Stimulated activated CD4-positive, alpha-beta T cell treated with anti-CD3 and anti-CD28 coated beads, TNF-alpha, amount 100 ng/mL, for 48 hours (primary cell): ENCODE measurements at regions not wholly inside any gene's neighbourhood (a gene's known extent, or its start where the extent isn't known, plus 50 kb on each side); places are given as distances from the start of the nearest gene placed in this dataset.

Source experiments
- DNase-seq, 3 donors: peaks; one replicate each; pipeline ENCODE4 v3.0.0-alpha.2; 2020; ENCODE audit warnings: low read depth in 3 of 3

- DNase-seq = no peak
Measured at GRCh38 chr2:181242262-181242661, 214.9 kb upstream of the ITGA4 start.

GRCh38 chr2:181243319-181243718 lies 213.9 kb upstream of the ITGA4 start:
- DNase-seq = no peak

- DNase-seq = no peak
Measured at GRCh38 chr2:181250691-181251090, 206.5 kb upstream of the ITGA4 start.

DNA sequence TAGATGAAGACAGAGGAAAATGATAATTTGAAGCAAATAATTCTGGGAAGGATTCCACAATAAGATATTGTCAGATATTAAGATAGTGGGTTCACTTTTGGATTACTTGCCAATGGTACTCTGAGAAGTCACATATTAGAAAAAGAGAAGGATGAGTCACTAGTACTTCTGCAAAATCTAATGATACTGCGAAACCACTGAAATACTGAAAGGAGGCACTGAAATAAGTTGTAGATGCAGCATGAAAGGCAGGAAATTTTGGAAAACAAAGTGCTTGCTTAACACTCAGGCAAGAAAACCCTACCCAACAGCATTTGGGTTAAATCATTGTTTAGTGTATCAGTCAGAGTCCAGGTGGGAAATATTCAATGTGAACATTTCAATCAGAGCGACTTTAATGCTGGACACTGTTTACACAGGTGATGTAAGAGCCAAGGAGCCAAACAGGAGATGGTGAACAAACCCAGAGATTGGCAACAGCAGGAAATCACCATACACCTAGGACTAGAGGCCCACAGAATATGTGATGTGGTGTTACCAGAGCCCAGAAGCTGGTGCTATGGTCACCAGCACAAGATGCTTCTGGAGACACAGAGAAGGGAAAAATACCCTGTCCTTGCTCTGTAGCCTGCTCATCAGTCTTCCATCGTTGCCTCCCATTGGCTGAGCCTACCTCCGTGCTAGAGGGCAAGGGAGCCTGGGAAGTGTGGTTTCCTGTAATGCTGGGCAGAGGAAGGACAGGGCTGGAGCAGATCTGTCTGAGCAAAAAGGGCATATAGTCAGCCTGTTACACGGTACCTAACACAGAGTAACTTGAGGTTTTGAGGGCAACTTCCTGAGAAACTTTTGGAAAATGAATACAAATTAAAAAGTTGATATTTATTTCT lies 204.7 kb upstream of the ITGA4 start:
- no peak for DNase-seq

GRCh38 chr2:181253438-181253837 lies 203.7 kb upstream of the ITGA4 start:
- no peak for DNase-seq

DNA sequence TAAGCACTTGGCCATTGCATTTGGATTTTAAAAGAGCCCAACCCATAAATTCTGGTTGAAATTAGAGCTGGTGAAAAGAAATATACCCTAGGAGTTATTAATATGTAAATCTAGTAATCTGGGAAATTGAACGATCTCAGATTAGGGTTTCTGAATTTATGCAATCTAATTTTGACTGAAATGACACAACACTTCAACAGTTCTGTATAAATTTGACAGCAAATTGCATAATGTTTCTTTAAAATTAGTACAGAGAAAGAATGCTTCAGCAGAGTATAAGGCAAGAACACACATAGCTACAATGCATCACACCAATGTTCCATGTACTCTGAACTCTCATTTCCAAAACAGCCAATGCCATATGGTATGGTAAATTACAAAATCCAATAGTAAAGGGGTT lies 201.5 kb upstream of the ITGA4 start:
- no peak for DNase-seq

- DNase-seq = no peak
Measured at GRCh38 chr2:181258720-181259119, 198.5 kb upstream of the ITGA4 start.

GRCh38 chr2:181262782-181263181 lies 194.4 kb upstream of the ITGA4 start:
- DNase-seq = no peak

GRCh38 chr2:181264001-181264400 lies 193.2 kb upstream of the ITGA4 start:
- DNase-seq = no peak

DNA sequence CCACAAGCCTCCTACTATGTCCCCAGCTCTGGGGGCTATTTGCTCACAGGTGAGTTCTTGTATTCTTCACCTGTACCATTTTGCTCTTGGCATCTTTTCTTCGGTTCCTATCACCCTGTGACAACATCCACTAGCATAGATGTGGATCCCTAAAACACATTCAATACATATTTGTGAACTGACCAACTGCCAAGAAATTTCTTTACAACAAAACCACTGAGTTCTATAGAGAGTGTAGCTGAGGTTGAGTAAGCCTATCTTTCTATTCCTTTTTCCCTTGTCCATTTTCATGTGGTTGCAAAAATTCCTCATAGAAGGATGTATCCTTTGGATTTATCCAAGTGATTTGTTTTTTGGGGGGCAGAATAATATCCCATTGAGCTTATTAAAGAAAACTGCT lies 192.7 kb upstream of the ITGA4 start:
- no peak for DNase-seq

GRCh38 chr2:181266614-181267013 lies 190.6 kb upstream of the ITGA4 start:
- DNase-seq = no peak

GRCh38 chr2:181268174-181268867 lies 188.9 kb upstream of the ITGA4 start:
- no peak for DNase-seq

DNA sequence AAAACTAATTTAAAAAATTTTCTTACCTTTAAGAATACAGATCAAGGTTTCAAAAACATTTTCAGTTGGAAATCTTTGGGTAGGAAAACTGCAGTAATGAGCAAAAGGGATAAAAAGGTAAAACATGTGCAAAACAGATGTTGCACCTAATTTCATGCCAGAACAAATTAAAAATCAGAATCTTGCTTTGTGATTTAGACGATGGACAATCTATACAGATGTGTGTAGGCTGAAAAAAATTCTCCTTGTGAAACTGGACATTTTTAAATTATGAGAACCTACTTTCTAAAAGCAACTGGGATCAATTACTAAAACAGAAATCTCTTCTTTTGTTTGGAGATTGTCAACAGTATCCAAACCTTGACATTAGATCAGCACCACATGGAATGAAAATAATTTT lies 183.2 kb upstream of the ITGA4 start:
- no peak for DNase-seq

GRCh38 chr2:181275643-181276070 lies 181.5 kb upstream of the ITGA4 start:
- DNase-seq = no peak

GRCh38 chr2:181281206-181281832 lies 175.9 kb upstream of the ITGA4 start:
- no peak for DNase-seq

DNA sequence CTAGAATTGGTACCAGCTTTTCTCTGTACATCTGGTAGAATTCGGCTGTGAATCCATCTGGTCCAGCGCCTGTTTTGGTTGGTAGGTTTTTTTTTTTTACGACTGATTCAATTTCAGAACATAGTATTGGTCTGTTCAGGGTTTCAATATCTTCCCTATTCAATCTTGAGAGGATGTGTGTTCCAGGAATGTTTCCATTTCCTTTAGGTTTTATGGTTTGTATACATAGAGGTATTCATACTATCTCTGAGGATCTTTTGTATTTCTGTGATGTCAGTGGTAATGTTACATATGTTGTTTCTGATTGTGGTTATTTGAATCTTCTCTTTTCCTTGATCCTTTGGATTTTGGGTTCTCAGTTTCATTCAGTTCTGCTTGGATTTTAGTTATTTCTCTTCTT lies 172.1 kb upstream of the ITGA4 start:
- no peak for DNase-seq

DNA sequence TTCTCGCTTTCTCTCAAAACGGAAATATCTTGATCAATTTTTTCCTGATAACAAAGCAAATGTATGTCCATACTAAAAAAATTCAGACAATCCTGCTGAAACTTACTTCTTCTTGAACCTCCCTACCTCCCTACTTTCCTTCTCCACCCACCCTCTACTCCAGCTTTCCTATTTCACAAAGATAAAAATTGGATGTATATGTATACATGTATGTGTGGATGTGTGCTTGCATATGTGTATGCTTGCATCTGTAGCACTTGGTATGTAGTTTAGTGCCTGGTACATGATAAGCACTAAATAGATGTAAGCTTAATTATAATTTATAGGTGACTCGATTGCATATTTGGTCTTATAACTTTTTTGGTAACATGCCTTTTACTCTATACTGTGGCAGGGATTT lies 167.5 kb upstream of the ITGA4 start:
- DNase-seq = no peak

DNA sequence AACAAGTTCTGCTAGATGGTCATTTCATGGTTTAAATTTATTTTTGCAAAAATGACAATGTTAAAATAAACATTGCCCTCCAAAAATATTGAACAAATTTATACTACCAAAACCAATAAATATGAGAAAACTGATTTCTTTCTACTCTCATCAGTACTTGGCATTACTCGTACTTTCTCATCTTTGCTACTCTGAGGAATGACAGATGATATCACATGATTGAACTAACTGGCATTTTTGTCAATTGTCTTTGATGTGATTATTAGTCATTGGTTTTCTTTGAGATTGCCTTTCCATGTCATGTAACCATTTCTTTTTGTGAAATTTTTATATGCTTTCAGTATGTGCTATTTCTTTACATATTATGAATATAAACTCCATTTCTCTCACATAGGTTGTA lies 167.0 kb upstream of the ITGA4 start:
- no peak for DNase-seq

DNA sequence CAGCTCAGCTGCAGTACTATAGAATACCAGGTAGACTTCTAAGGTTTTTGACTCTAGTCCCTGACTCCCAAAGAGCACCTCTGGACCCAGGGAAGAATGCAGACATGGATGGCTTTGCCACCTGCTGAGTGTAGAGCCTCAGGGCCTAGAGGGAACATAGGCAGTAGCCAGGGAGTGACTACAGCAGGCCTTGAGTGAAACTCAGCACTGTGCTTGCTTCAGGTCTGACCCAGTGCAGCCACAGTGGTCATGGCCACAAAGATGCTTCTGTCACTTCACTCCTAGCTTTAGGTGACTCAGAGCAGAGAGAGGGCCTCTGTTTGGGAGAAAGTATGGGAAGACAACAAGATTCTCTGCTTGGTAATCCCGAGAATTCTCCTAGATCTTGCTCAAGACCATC lies 162.2 kb upstream of the ITGA4 start:
- no peak for DNase-seq

DNA sequence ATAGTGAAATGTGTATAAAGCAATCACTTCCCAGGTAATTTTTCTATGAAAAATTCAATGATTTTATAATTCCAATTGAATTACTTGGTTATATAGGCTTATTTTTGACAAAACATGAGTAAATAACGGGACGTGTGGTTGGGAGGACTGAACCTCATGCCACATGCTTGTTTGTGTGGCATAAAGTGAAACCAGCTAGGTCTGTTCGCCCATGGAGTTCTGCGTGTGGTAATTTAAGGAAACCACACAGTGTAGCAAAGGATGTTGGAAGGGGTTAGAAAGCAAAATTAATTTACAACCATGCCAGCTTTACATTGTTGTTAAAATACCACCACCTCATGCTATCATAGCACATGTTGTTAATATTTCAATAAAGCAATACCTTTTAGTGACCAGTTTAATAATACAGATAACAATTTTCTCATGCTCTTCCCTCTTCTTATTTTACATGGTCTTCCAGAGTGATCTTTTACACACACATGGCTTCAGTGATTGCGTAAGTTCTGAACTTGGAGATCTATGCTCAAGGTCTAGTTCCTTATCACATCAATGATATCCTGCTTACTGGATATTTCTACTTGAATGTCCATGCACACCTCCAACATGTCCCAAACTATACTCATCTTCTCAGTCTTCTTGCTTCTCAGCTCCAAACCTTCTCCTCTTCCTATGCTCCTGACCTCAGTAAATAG lies 156.4 kb upstream of the ITGA4 start:
- DNase-seq = no peak

DNA sequence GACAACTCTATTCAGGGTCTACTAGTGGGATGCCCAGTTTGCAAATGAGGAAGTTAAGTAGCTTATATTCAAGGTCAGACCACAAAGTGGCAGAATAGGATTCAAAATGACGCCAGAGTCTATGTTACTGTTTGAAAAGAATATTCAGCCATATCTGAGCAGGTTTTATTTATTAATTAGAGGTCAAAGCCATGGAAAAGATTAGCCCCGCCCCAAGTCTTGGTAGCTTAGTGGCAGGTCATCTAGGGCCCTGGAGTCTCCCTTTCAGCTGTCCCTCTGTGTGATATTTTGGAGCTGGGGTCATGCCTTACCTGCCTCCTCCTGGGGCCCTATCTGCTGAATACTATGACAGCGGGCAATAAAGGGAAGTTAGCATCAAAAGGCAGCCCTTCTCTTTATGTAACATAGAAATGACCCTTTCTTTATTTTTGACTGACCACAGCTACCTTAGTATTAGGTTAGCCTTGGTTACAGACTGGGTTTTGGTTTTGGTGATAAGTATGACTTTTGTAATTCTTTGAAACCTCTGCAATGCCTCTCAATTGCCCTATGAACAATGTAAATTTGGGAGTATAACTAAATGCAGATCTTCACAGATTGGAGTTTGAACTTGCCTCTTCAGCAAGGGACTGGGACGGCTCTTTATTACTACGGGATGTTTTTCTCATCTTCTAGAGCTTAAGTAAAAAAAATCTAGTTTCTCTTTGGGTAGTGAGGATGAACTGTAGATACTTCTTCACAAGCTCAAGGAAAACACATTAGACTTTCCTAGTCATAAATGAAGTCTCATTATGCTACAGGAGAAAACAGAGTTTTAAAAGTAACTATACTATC lies 153.0 kb upstream of the ITGA4 start:
- no peak for DNase-seq
